Panc1 (cell line): ENCODE measurements at regions not wholly inside any gene's neighbourhood (a gene's known extent, or its start where the extent isn't known, plus 50 kb on each side); places are given as distances from the start of the nearest gene placed in this dataset.

Experiments used
- ATAC-seq: fragments of 200-7000 bp; cut with Tn5 transposase; 2 replicates; pipeline ENCODE4 v1.9.1; 2020; ENCODE audit warnings: mild to moderate bottlenecking, moderate library complexity
- BruUV-seq: library from RNA; stranded (reverse); fragments of 400-500 nt; replicated peaks from 2 replicates; lab custom pipeline; 2021; lab: Mats Ljungman, UMichigan
- CTCF ChIA-PET: fragments of 300-600 bp; sonication (Branson Sonifier 250); formaldehyde crosslinking; loops from one replicate; lab custom pipeline; 2022; ENCODE audit warnings: antibody characterized with exemption; lab: Charles Lee
- POLR2A ChIA-PET: fragments of 300-600 bp; sonication (Branson Sonifier 250); formaldehyde crosslinking; loops from one replicate; lab custom pipeline; 2022; ENCODE audit warnings: antibody characterized with exemption; lab: Charles Lee
- DNase-seq: peaks from one replicate; pipeline ENCODE4 v3.0.0-alpha.2; 2010; ENCODE audit warnings: low read depth, low spot score
- H3K27ac ChIP-seq: 2 replicates; pipeline ENCODE4 v1.5.1; 2011; ENCODE audit warnings: mild to moderate bottlenecking, low read length, inconsistent platforms
- H3K27me3 ChIP-seq: fragments of 200-500 bp; sonication (Bioruptor generic); 2 replicates; pipeline ENCODE4 v1.6.0; 2014; ENCODE audit warnings: low read length, inconsistent platforms; ENCODE audit not compliant: control insufficient read depth, insufficient read depth
- H3K36me3 ChIP-seq: fragments of 200-500 bp; sonication (Bioruptor generic); 2 replicates; pipeline ENCODE4 v1.5.1; 2014; ENCODE audit warnings: inconsistent platforms, mild to moderate bottlenecking, low read length, moderate library complexity; ENCODE audit not compliant: control insufficient read depth, insufficient read depth
- H3K4me1 ChIP-seq: 2 replicates; pipeline ENCODE4 v1.5.1; 2011; ENCODE audit warnings: inconsistent platforms, mild to moderate bottlenecking, low read length, moderate library complexity; ENCODE audit not compliant: control insufficient read depth, insufficient read depth
- H3K4me3 ChIP-seq, 2 experiments: 2 replicates each; pipeline ENCODE4 v1.5.1; 2011 to 2012; ENCODE audit warnings: low read depth in 2 of 2, low read length in 2 of 2, mild to moderate bottlenecking in 2 of 2, inconsistent platforms in 1 of 2, moderate library complexity in 1 of 2
- H3K9me3 ChIP-seq: fragments of 200-500 bp; sonication (Bioruptor generic); 2 replicates; pipeline ENCODE4 v1.5.1; 2014; ENCODE audit warnings: low read depth, mild to moderate bottlenecking, inconsistent platforms, low read length, moderate library complexity; ENCODE audit not compliant: control insufficient read depth, insufficient read depth
- POLR2AphosphoS5 ChIP-seq: IDR thresholded peaks from 2 replicates; pipeline ENCODE4 v1.6.1; 2012; ENCODE audit warnings: mild to moderate bottlenecking, low read depth, low read length, moderate library complexity
- SIN3A ChIP-seq: IDR thresholded peaks from 2 replicates; pipeline ENCODE4 v1.6.1; 2012; ENCODE audit warnings: low read depth, mild to moderate bottlenecking, low read length, moderate library complexity, borderline replicate concordance; ENCODE audit not compliant: insufficient read depth
- TCF7L2 ChIP-seq: IDR thresholded peaks from 2 replicates; pipeline ENCODE4 v1.6.1; 2011; ENCODE audit warnings: mild to moderate bottlenecking, low read depth, low read length, inconsistent platforms
- in situ Hi-C: cut with HindIII; loops from 2 replicates; pipeline ENCODE4 v1.10.0; 2016; ENCODE audit warnings: low sequenced_read_pairs, low pct_unique_long_range_greater_than_20kb
- intact Hi-C: fragments of 100-400 bp; cut with micrococcal nuclease; formaldehyde crosslinking; loops from one replicate; pipeline ENCODE4 v1.10.0; 2022; ENCODE audit not compliant: unreplicated experiment
- TF ChIP-seq, protein P1 (sequence below), 2 experiments: IDR thresholded peaks; 2 replicates each; pipeline ENCODE4 v1.6.1; 2011 to 2012; ENCODE audit warnings: low read depth in 2 of 2, control low read depth in 1 of 2, low read length in 1 of 2, mild to moderate bottlenecking in 1 of 2, moderate library complexity in 1 of 2; ENCODE audit not compliant: insufficient read depth in 1 of 2
- TF ChIP-seq, protein P2 (sequence below): fragments of 450-650 bp; IDR thresholded peaks from 2 replicates; pipeline ENCODE4 v1.5.1; 2017; ENCODE audit warnings: mild to moderate bottlenecking

DNA sequence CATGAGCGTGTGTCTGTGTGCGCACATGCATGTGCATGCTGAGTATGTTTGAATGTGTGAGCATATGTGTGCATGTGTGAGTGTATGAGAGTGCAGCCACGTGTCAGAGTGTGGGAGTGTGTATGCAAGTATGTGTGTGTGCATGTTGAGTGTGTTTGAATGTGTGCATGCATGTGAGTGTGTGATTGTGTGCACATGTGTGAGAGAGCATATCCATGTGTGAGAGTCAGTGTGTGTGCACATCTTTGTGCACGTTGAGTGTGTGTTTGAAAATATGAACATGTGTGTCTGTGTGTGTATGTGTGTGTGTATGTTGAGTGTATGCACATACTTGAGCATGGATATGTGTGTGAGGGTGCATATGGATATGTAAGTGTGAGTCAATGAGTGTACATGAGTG, 730.8 kb downstream of the VRK1 start:
- Histone ChIP-seq H3K27ac (no peak overlapping the region), H3K36me3 (no peaks in the 10 kb centered on the region), H3K4me1 (no peaks in the 10 kb centered on the region), H3K27me3 (no peaks in the 10 kb centered on the region), H3K4me3 (no peak overlapping the region), H3K9me3 (no peaks in the 10 kb centered on the region)
- intact Hi-C loops (no loop called here), in situ Hi-C loops (no loop called here)
- DNase-seq = no peak
- TF ChIP-seq, protein P1, sequence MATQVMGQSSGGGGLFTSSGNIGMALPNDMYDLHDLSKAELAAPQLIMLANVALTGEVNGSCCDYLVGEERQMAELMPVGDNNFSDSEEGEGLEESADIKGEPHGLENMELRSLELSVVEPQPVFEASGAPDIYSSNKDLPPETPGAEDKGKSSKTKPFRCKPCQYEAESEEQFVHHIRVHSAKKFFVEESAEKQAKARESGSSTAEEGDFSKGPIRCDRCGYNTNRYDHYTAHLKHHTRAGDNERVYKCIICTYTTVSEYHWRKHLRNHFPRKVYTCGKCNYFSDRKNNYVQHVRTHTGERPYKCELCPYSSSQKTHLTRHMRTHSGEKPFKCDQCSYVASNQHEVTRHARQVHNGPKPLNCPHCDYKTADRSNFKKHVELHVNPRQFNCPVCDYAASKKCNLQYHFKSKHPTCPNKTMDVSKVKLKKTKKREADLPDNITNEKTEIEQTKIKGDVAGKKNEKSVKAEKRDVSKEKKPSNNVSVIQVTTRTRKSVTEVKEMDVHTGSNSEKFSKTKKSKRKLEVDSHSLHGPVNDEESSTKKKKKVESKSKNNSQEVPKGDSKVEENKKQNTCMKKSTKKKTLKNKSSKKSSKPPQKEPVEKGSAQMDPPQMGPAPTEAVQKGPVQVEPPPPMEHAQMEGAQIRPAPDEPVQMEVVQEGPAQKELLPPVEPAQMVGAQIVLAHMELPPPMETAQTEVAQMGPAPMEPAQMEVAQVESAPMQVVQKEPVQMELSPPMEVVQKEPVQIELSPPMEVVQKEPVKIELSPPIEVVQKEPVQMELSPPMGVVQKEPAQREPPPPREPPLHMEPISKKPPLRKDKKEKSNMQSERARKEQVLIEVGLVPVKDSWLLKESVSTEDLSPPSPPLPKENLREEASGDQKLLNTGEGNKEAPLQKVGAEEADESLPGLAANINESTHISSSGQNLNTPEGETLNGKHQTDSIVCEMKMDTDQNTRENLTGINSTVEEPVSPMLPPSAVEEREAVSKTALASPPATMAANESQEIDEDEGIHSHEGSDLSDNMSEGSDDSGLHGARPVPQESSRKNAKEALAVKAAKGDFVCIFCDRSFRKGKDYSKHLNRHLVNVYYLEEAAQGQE (IDR thresholded peaks at IDR 0.05; ENCODE audit: insufficient read depth in 1 of 2, low read depth in 2 of 2, low read length in 1 of 2) = no peak
- TF ChIP-seq TCF7L2 = no peak
- TF ChIP-seq, protein P2, sequence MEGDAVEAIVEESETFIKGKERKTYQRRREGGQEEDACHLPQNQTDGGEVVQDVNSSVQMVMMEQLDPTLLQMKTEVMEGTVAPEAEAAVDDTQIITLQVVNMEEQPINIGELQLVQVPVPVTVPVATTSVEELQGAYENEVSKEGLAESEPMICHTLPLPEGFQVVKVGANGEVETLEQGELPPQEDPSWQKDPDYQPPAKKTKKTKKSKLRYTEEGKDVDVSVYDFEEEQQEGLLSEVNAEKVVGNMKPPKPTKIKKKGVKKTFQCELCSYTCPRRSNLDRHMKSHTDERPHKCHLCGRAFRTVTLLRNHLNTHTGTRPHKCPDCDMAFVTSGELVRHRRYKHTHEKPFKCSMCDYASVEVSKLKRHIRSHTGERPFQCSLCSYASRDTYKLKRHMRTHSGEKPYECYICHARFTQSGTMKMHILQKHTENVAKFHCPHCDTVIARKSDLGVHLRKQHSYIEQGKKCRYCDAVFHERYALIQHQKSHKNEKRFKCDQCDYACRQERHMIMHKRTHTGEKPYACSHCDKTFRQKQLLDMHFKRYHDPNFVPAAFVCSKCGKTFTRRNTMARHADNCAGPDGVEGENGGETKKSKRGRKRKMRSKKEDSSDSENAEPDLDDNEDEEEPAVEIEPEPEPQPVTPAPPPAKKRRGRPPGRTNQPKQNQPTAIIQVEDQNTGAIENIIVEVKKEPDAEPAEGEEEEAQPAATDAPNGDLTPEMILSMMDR = no peak
- no peak for TF ChIP-seq POLR2AphosphoS5
- no peak for TF ChIP-seq SIN3A
- POLR2A ChIA-PET = no interaction called here
- BruUV-seq = no TSS peak
- CTCF ChIA-PET = no interaction called here
- ATAC-seq = no peak

DNA sequence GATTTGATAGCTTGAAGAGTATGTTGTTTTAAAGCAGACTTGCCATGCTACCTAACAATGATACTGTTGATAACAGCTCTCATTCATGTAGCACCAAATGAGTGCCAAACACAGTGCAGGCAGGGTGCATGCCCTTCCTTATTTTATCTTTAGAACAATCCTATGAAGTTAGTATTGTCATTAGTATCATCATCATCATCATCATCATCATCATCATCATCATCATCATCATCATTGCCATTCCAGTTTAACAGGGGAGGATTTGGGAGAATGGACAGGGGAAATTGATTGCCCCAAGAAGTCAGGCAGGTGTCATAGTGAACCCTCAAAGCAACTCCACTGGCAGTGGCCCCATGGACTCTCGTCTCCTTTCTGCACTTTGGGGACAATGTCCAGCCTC, 734.9 kb downstream of the VRK1 start:
- Histone ChIP-seq H3K27me3 (no peaks in the 10 kb centered on the region), H3K9me3 (no peaks in the 10 kb centered on the region), H3K4me1 (no peaks in the 10 kb centered on the region), H3K36me3 (no peaks in the 10 kb centered on the region), H3K4me3 (no peak overlapping the region), H3K27ac (no peak overlapping the region)
- ATAC-seq (no peak), DNase-seq (no peak)
- TF ChIP-seq, protein P1 (IDR thresholded peaks at IDR 0.05; ENCODE audit: insufficient read depth in 1 of 2, low read depth in 2 of 2, low read length in 1 of 2) = no peak
- TF ChIP-seq SIN3A (no peak), POLR2AphosphoS5 (no peak)
- ChIA-PET POLR2A (no interaction called here), CTCF (no interaction called here)
- no TSS peak for BruUV-seq
- in situ Hi-C loops = no loop called here
- intact Hi-C loops = no loop called here
